ENCODE measurements at regions not wholly inside any gene's neighbourhood (a gene's known extent, or its start where the extent isn't known, plus 50 kb on each side); places are given as distances from the start of the nearest gene placed in this dataset.

DNA sequence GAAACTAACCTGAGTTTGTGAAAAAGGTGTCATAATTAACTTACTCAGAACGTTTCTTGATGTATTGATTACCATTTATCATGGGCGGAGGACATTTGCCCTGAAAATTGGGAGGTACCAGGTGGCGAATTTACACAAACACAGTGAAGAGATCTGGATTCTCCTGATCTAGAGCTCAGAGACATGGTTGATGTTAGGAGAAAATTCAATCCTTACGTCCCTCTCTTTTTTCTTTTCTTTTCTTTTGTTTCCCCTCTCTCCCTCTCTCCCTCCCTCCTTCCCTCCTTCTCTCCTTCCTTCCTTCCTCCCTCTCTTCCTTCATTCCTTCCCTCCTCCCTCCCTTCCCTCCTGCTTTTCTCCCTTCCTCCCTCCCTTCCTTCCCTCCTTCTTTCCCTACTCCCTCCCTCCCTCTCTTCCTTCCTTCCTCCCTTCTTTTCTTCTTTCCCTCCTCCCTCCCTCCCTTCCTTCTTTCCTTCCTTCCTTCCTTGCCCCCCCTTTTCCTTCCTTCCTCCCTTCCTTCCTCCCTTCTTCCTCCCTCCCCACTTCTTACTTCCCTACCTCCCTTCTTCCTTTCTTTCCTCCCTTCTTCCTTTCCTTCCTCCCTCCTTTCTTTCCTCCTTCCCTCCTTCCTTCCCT is 234.1 kb downstream of the OTOR start:
- Histone ChIP-seq H3K9me3 (replicated peaks) (no peaks in the 10 kb centered on the region), H3K27ac (no peak overlapping the region), H3K4me3 (no peak overlapping the region), H3K4me1 (no peaks in the 10 kb centered on the region), H3K27me3 (peaks cover 10% of the 10 kb centered on the region; the same call in 1 of the 2 replicates), H3K36me3 (no peaks in the 10 kb centered on the region)
- DNase-seq: no peak

- Histone ChIP-seq H3K27ac (no peak overlapping the region), H3K4me1 (no peaks in the 10 kb centered on the region), H3K27me3 (peaks cover 10% of the 10 kb centered on the region; the same call in 1 of the 2 replicates), H3K4me3 (no peak overlapping the region), H3K9me3 (replicated peaks) (no peaks in the 10 kb centered on the region), H3K36me3 (no peaks in the 10 kb centered on the region)
- no peak for DNase-seq
These were observed 236.3 kb downstream of the OTOR start for GRCh38 chr20:16984481-16984880.

- no peaks in the 10 kb centered on the region for H3K27me3 ChIP-seq
- H3K27ac ChIP-seq: no peak overlapping the region
- no peaks in the 10 kb centered on the region for H3K4me1 ChIP-seq
- H3K9me3 ChIP-seq (replicated peaks): no peaks in the 10 kb centered on the region
- H3K36me3 ChIP-seq: no peaks in the 10 kb centered on the region
- H3K4me3 ChIP-seq: no peak overlapping the region
- DNase-seq: no peak
These were observed 223.5 kb upstream of the PCSK2 start for GRCh38 chr20:17003170-17003870.

- no peaks in the 10 kb centered on the region for H3K9me3 ChIP-seq (replicated peaks)
- DNase-seq: no peak
- no peak overlapping the region for H3K4me3 ChIP-seq
- no peak overlapping the region for H3K27ac ChIP-seq
- no peaks in the 10 kb centered on the region for H3K36me3 ChIP-seq
- H3K27me3 ChIP-seq: no peaks in the 10 kb centered on the region
- no peaks in the 10 kb centered on the region for H3K4me1 ChIP-seq
These were observed 216.7 kb upstream of the PCSK2 start for GRCh38 chr20:17010181-17010580.

GRCh38 chr20:17012546-17013226 is 214.2 kb upstream of the PCSK2 start:
- H3K27me3 ChIP-seq: no peaks in the 10 kb centered on the region
- no peaks in the 10 kb centered on the region for H3K36me3 ChIP-seq
- no peak overlapping the region for H3K27ac ChIP-seq
- no peak overlapping the region for H3K4me3 ChIP-seq
- H3K4me1 ChIP-seq: no peaks in the 10 kb centered on the region
- no peak for DNase-seq
- H3K9me3 ChIP-seq (replicated peaks): no peaks in the 10 kb centered on the region

DNA sequence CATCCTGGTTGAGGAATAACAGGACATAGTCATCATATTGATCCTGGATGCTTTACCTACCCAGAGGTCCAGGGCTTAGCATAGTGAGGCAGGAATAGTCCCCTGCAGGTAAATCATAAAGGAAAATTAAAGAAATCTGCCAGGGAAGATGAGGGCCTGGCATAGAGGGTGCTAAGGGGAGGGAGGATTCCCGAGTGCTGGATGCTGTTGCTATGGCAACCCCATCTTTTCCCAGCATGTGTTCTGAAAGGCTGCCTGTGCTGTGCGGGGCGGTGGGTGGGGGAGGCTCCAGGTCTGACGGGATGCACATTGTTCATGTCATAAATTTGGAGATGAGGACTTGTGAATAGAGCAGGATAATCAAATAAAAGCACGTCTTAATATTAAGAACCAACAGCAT is 212.6 kb upstream of the PCSK2 start:
- H3K4me3 ChIP-seq: no peak overlapping the region
- no peaks in the 10 kb centered on the region for H3K36me3 ChIP-seq
- H3K27ac ChIP-seq: no peak overlapping the region
- H3K9me3 ChIP-seq (replicated peaks): no peaks in the 10 kb centered on the region
- no peaks in the 10 kb centered on the region for H3K27me3 ChIP-seq
- H3K4me1 ChIP-seq: no peaks in the 10 kb centered on the region
- no peak for DNase-seq

DNA sequence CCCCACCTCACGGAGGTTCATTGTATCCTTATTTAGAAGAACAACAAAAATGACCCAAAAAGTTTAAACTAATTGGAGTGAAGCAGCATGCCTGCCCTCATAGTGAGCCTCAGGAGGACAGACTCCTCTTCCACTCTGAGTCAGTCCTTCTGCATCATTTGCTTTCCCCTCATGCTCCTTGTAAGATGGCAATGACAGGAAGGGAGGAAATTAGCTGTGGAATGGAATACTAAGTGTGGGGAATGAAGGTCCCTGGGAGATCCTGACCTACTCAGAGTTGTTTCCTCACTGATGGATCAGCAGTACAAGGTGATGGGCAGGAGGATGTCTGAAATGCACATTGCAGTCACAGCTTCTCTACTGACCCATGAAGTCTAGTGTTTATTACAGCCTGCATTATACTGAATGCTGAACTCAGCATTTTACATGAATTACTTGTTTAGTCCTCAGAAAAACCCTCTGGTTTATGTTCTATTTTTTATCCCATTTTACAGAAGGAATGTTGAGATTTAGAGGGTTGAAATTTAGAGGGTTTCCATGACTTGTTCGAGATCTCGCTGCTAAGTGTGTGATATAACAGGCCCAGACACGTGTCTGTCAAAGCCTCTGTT is 212.0 kb upstream of the PCSK2 start:
- Histone ChIP-seq H3K4me3 (no peak overlapping the region), H3K9me3 (replicated peaks) (no peaks in the 10 kb centered on the region), H3K27me3 (no peaks in the 10 kb centered on the region), H3K27ac (no peak overlapping the region), H3K36me3 (no peaks in the 10 kb centered on the region), H3K4me1 (no peaks in the 10 kb centered on the region)
- no peak for DNase-seq

DNA sequence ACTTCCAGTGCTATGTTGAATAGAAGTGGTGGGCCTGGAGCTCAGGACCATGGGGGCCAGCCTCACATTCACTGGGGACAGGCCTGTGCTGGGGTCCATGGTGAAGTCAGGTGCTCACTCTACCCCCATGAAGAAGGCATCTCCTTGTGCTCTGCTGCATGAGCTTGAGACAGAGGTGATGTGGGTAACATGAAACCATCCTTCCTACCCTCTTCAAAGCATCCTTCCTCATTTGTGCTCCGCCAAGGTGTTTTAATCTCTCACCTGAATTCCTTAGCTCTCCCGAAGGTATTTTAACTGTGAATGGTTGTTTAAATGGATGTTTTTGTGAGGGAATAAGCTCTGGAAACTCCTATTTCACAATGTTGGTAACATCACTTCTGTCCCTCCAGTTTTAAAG is 209.6 kb upstream of the PCSK2 start:
- no peaks in the 10 kb centered on the region for H3K36me3 ChIP-seq

DNA sequence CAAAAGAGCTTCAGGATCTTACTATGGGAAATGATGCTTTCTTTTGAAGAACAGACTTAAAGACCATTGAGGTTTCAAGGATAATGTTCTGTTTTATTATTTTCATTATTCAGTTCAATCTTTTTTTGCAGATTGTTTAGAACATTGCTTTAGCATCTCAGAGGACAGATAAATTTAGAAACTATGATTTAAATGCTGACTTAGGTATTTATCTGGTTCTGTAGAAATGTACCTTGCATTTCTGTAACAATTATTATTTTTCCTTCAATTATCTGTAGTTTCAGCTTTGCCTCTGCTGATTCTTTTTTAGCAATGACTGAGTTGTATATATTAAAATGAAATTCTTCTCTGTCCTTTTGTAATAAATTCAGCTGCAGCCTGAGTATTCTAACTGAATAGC is 205.4 kb upstream of the PCSK2 start:
- Histone ChIP-seq H3K9me3 (replicated peaks) (no peaks in the 10 kb centered on the region), H3K36me3 (no peaks in the 10 kb centered on the region), H3K27me3 (no peaks in the 10 kb centered on the region; the same call in 1 of the 2 replicates), H3K4me1 (no peaks in the 10 kb centered on the region; the same call in 1 of the 2 replicates), H3K27ac (no peak overlapping the region), H3K4me3 (no peak overlapping the region)
- DNase-seq: no peak

More for the DNA sequence above, 209.6 kb upstream of the PCSK2 start:
- no peak overlapping the region for H3K4me3 ChIP-seq
- DNase-seq: no peak
- H3K27me3 ChIP-seq: no peaks in the 10 kb centered on the region; the same call in 1 of the 2 replicates
- H3K9me3 ChIP-seq (replicated peaks): no peaks in the 10 kb centered on the region
- no peak overlapping the region for H3K27ac ChIP-seq
- H3K4me1 ChIP-seq: no peaks in the 10 kb centered on the region

DNA sequence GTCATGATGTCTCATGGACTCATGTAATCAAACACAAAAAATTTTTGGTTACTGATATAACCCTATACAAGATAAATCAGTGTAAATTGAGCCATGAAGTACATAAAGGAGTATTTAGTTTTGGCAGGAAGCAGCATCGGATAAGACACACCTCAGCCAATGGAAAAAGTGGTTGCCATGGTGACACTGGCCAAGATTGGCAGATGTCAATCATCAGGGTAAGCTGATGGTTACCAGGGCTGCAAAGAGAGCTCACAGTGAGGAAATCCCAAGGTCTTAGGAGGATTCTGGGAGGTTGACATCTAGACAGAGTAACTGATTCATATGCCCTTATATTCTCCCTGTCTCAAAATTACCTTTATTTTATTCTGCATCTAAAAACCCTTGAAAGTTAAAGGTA is 203.8 kb upstream of the PCSK2 start:
- Histone ChIP-seq H3K36me3 (no peaks in the 10 kb centered on the region), H3K9me3 (replicated peaks) (no peaks in the 10 kb centered on the region), H3K4me3 (no peak overlapping the region), H3K27me3 (no peaks in the 10 kb centered on the region; the same call in 1 of the 2 replicates), H3K27ac (no peak overlapping the region), H3K4me1 (no peaks in the 10 kb centered on the region; the same call in 1 of the 2 replicates)
- DNase-seq: no peak

DNA sequence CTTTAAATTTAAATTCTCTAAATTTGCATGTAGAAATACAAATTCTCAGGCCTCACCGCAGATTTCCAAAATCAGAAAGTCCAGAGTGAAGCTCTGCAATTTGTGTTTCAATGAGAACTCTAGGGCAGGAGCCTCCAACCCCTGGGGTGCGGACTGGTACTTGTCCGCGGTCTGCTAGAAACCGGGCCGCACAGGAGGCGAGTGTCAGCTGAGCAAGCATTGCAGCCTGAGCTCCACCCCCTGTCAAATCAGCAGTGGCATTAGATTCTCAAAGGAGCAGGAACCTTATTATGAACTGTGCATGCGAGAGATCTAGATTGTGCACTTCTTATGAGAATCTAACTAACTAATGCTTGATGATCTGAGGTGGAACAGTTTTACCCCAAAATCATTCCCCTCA is 203.0 kb upstream of the PCSK2 start:
- no peak overlapping the region for H3K27ac ChIP-seq
- no peak overlapping the region for H3K4me3 ChIP-seq
- no peaks in the 10 kb centered on the region for H3K36me3 ChIP-seq
- no peaks in the 10 kb centered on the region; the same call in 1 of the 2 replicates for H3K27me3 ChIP-seq
- no peaks in the 10 kb centered on the region for H3K9me3 ChIP-seq (replicated peaks)
- no peaks in the 10 kb centered on the region; the same call in 1 of the 2 replicates for H3K4me1 ChIP-seq
- DNase-seq: no peak

DNA sequence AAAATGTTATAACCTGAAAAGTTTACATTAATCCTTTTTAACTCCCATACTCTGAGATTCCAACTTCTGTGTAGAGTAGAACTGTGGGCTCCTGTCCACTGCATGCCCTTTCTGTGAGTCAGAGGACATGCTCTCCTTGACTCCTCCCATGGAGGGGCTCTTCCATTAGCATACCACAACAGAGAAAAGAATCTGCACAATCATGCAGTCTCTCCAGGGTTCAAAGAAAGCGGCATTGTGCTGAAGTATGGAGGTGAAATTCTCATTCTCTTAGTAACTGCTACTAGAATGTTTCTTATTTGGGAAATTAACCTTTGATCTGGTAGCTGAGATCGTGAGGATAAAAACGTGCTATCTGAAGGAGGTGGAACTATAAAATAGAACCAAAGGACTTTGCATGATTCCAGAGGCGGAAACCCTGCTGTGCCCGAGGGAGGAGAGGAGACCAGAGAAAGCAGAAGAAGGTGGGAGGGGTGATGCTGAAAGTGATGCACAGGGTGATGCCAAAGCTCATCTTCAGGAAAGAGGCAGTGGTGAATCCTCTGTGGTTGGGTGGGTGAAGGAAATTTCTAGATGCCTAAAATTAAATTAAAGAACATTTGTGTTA is 202.2 kb upstream of the PCSK2 start:
- DNase-seq: peak in 1 of 2 experiments; percentile 6
- H3K9me3 ChIP-seq (replicated peaks): no peaks in the 10 kb centered on the region
- no peaks in the 10 kb centered on the region; the same call in 1 of the 2 replicates for H3K4me1 ChIP-seq
- no peaks in the 10 kb centered on the region for H3K36me3 ChIP-seq
- no peak overlapping the region for H3K4me3 ChIP-seq
- no peak overlapping the region for H3K27ac ChIP-seq
- no peaks in the 10 kb centered on the region; the same call in 1 of the 2 replicates for H3K27me3 ChIP-seq

- Histone ChIP-seq H3K9me3 (replicated peaks) (no peaks in the 10 kb centered on the region), H3K4me3 (no peak overlapping the region), H3K4me1 (no peaks in the 10 kb centered on the region; the same call in 1 of the 2 replicates), H3K27me3 (no peaks in the 10 kb centered on the region; the same call in 1 of the 2 replicates), H3K36me3 (no peaks in the 10 kb centered on the region), H3K27ac (no peak overlapping the region)
- DNase-seq: no peak
These were observed 200.5 kb upstream of the PCSK2 start for GRCh38 chr20:17026346-17026745.

DNA sequence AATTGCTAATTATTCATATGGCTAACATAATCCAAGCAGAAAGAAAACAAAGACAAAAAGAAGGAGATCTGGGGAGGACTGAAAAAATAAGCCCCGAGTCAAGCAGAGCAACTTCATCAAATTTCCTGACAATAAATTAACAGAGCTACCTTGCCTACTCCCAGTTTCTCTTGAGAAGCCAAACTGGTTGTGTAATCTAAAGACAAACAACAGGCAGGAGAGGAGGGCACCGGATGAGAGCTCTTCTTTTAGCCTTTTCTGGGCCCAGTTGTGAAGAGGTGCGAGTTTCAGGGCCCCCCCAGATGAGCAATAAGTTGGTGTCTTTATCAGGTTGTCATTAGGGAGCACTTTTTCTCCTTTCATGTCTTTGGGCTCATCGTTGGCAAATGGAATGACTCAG is 197.1 kb upstream of the PCSK2 start:
- Histone ChIP-seq H3K9me3 (replicated peaks) (no peaks in the 10 kb centered on the region), H3K36me3 (no peaks in the 10 kb centered on the region), H3K4me1 (no peaks in the 10 kb centered on the region), H3K27me3 (no peaks in the 10 kb centered on the region), H3K4me3 (no peak overlapping the region), H3K27ac (no peak overlapping the region)
- no peak for DNase-seq

Data from SJCRH30 (cell line).